Skeletal muscle satellite cell (primary cell): ENCODE measurements at regions not wholly inside any gene's neighbourhood (a gene's known extent, or its start where the extent isn't known, plus 50 kb on each side); places are given as distances from the start of the nearest gene placed in this dataset.
A peak's percentile ranks its signal among the peaks of the same experiment; 100 is the strongest.

Experiments
- H3K27me3 ChIP-seq: 2 replicates; pipeline ENCODE4 v1.7.0; 2013; ENCODE audit warnings: low read length; ENCODE audit not compliant: control insufficient read depth, insufficient read depth
- H3K36me3 ChIP-seq: 2 replicates; pipeline ENCODE4 v1.7.0; 2013; ENCODE audit warnings: mild to moderate bottlenecking, control low read depth, low read length; ENCODE audit not compliant: insufficient read depth
- H3K4me1 ChIP-seq: 2 replicates; pipeline ENCODE4 v1.7.0; 2013; ENCODE audit warnings: low read length; ENCODE audit not compliant: control insufficient read depth, insufficient read depth
- H3K4me2 ChIP-seq: 2 replicates; pipeline ENCODE4 v1.7.0; 2013; ENCODE audit warnings: mild to moderate bottlenecking, low read length
- H3K4me3 ChIP-seq: 2 replicates; pipeline ENCODE4 v1.7.0; 2013; ENCODE audit warnings: low read length
- H3K9ac ChIP-seq: 2 replicates; pipeline ENCODE4 v1.7.0; 2013; ENCODE audit warnings: mild to moderate bottlenecking, low read depth, low read length, moderate library complexity
- H3K9me3 ChIP-seq: replicated peaks from 2 replicates; pipeline ENCODE4 v1.7.0; 2013; ENCODE audit warnings: mild to moderate bottlenecking, control low read depth, low read length

DNA sequence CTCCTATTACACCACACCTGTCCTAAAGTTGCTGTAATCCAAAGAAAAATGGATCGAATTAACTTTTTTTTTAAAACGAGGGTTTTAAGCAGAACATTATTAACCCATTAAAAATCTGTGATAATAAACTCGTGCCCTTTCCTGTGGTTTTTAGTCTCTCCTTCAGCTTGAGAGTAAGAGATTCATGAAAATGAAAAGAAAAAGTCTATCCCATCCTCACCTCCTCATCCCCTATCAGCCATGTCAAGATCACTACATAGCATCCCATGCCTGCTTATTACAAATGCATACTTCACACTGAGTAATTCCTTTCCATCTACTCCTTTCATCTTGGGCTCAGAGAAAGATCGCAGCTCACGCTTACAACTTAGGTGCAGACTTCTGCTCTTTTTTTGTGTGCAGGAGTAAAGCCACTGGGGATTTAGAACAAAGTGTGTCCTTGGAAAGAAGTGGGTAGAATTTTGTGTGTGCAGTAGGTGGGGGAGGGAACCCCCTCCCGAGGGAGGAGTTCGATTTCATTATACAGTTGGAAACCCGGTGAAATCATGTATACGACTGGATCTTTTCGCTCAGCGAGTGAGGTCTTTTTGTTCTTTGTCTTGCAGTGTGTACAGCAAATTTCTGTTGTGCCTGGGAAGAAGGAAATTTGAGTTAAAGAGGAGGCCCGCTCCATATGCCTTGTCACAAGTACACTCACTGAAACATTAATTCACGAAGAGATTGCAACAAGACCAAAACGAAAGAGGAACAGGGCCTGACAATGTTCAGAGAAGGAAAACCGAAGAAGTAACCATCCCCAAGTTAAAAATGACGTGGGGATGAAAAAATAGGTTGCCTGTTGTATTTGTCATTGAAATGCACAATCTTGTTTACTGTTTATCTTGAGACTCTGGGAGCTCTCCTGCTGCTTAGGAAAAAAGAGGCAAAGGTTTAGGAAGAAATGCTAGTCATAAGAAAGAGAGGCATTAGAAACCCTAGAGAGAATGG is 146.5 kb upstream of the ZNF217 start:
- no peak overlapping the region for H3K4me3 ChIP-seq

DNA sequence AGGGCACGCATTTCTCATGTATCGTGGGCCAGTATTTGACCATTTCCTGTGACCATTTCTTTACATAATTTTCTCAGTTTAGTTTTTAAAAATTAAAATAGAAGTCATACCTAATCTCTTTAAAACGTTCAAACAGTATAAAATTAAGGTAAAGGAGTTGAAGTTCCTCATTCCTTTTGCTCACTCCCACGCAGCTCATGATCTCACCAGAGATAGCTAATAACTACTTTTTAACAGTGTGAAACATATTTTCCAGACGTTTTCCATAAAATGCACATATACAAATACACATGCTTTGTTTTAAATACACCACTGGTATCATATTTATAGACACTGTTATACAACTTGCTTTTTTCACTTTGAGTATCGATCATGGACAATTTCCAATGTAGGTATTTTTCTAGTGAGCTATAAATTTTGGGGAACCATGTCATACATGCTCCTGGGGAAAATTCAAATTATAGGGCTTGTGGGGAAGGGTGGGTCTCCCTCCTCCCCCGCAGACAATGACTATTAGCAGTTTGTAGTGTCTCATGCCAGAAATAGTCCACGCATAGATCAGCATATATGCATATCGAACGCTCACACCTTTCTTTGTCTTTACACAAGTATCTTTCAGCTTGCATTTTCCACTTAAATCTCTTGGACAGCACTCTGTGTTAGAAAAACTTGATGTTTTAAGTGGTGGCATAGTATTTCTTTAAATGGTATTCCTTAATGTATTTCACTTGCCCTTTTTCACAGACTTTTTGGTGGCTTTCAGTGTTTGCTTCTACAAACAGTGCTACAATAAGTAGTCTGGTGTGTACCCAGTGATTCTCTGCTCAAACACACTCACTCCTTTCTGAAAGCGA is 145.5 kb upstream of the ZNF217 start:
- Histone ChIP-seq H3K36me3 (no peaks in the 10 kb centered on the region), H3K4me1 (peaks cover 48% of the 10 kb centered on the region), H3K4me2 (peak overlapping the region; percentile 72), H3K4me3 (peak overlapping the region; percentile 34), H3K27me3 (no peaks in the 10 kb centered on the region), H3K9me3 (no peaks in the 10 kb centered on the region), H3K9ac (peak overlapping the region; percentile 81)

More for the DNA sequence above, 146.5 kb upstream of the ZNF217 start:
- H3K36me3 ChIP-seq = no peaks in the 10 kb centered on the region
- peaks cover 45% of the 10 kb centered on the region for H3K4me1 ChIP-seq
- H3K9me3 ChIP-seq = no peaks in the 10 kb centered on the region
- H3K9ac ChIP-seq = peak overlapping the region; percentile 81
- no peaks in the 10 kb centered on the region for H3K27me3 ChIP-seq
- peak overlapping the region; percentile 23 for H3K4me2 ChIP-seq

- no peaks in the 10 kb centered on the region for H3K27me3 ChIP-seq
- no peaks in the 10 kb centered on the region for H3K36me3 ChIP-seq
- peak overlapping the region; percentile 72 for H3K4me2 ChIP-seq
- peak overlapping the region; percentile 34 for H3K4me3 ChIP-seq
- peak overlapping the region; percentile 81 for H3K9ac ChIP-seq
- no peaks in the 10 kb centered on the region for H3K9me3 ChIP-seq
- H3K4me1 ChIP-seq = peaks cover 48% of the 10 kb centered on the region
Observed at GRCh38 chr20:53738039-53738944, 144.7 kb upstream of the ZNF217 start.

GRCh38 chr20:53737396-53738038 is 143.9 kb upstream of the ZNF217 start:
- Histone ChIP-seq H3K27me3 (no peaks in the 10 kb centered on the region), H3K4me3 (no peak overlapping the region), H3K9me3 (no peaks in the 10 kb centered on the region), H3K36me3 (no peaks in the 10 kb centered on the region), H3K4me2 (peak overlapping the region; percentile 72), H3K4me1 (peaks cover 48% of the 10 kb centered on the region), H3K9ac (peak overlapping the region; percentile 81)

DNA sequence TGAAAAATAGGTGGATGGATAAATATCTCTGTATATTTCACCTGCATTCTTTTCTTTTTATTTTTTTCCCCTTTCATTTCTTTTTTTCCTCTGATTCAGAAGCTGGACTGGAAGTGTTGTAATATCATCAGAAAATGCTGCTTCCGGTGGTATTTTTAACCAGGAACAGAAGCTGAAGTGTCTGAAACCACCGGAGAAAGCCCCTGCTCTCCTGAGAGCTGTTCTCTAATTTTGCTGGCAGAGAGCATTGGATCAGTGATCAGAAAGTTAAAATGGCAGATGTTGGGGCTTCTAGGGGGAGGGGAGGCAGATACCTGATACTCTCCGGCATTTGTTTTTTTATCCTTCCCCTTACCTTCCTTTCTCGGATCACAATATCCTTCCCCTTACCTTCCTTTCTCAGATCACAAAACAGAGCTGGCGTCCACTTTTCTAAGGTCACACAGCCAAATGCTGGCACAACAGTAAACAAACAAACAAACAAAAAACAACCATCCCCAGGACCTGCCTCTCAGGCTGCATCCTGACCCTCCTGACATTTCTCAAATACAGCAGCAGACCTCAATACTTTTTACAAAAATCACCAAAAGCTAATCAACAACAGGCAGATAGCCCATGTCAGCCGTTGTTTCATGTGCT is 143.2 kb upstream of the ZNF217 start:
- peak overlapping the region; percentile 81 for H3K9ac ChIP-seq
- H3K9me3 ChIP-seq = no peaks in the 10 kb centered on the region
- H3K27me3 ChIP-seq = no peaks in the 10 kb centered on the region
- peaks cover 48% of the 10 kb centered on the region for H3K4me1 ChIP-seq
- H3K4me2 ChIP-seq = peak overlapping the region; percentile 72
- H3K36me3 ChIP-seq = no peaks in the 10 kb centered on the region
- no peak overlapping the region for H3K4me3 ChIP-seq

DNA sequence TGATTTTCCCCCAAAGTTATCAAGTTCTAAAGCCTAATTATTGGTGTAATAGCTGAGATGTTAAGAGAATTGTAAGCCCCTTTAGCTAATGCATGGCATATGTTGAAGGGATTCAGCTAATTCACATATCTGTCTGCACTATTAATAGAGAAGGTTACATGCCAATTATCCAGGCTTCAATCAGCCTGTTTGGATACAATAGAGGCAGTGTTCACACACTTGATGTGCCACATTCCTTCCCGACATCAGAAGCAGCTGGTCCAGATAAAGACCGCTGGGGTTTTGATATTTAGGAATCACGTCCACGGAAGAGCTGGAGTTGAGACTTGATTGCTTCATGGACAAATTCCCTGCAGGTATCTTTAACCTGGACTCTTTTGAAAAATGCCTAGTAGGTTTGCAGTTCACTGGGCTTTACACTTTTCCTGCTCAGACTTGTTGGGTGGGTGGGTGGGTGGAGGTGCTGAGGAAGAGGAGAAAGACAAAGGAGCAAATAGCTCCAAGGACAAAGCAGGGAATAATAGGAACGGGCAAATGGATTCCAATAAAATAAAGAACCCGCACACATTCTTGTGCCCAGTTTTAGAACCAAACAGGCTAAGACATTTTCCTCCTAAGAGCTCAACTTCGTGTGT is 142.6 kb upstream of the ZNF217 start:
- Histone ChIP-seq H3K36me3 (no peaks in the 10 kb centered on the region), H3K4me1 (peaks cover 48% of the 10 kb centered on the region), H3K4me3 (peak overlapping the region; percentile 7), H3K9me3 (no peaks in the 10 kb centered on the region), H3K27me3 (no peaks in the 10 kb centered on the region), H3K9ac (peak overlapping the region; percentile 81), H3K4me2 (peak overlapping the region; percentile 72)

GRCh38 chr20:53735536-53736050 is 142.0 kb upstream of the ZNF217 start:
- Histone ChIP-seq H3K4me2 (peak overlapping the region; percentile 42), H3K36me3 (no peaks in the 10 kb centered on the region), H3K27me3 (no peaks in the 10 kb centered on the region), H3K4me1 (peaks cover 48% of the 10 kb centered on the region), H3K4me3 (no peak overlapping the region), H3K9me3 (no peaks in the 10 kb centered on the region), H3K9ac (peak overlapping the region; percentile 72)

DNA sequence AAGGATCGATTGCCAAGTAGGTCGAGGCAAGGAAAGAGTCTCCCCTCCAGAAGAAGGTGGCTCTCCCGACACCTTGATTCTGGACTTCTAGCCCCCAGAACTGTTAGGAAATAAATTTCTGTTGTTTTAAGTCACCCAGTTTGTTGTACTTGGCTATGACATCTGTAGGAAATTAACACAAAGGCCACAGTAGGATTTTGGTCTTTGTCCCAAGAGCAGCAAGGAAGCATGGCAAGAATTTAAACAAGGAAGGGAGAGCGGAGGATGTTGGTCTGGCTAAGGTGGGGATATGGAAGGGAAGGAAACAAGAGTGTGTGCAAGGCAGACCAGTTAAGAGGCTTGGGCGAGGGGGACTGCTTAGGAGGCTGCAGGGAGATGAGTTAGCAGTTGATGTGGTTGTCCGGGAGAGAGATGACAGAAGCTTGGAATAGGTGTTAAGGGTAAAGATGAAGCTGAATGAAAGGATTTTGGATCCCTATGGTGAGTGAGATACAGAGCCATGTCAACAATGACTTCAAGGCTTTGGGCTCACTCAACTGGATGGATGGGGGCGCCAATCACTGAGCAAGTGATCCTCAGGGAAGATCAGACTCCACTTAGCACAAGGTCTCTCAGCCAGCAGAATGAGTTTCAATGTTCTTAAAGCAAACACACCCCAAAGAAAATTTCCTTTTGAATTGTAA is 140.5 kb upstream of the ZNF217 start:
- Histone ChIP-seq H3K36me3 (no peaks in the 10 kb centered on the region), H3K4me3 (no peak overlapping the region), H3K4me2 (no peak overlapping the region), H3K9ac (no peak overlapping the region), H3K27me3 (no peaks in the 10 kb centered on the region), H3K9me3 (no peaks in the 10 kb centered on the region), H3K4me1 (peaks cover 43% of the 10 kb centered on the region)

GRCh38 chr20:53731595-53731994 is 138.0 kb upstream of the ZNF217 start:
- H3K36me3 ChIP-seq = no peaks in the 10 kb centered on the region
- peaks cover 17% of the 10 kb centered on the region for H3K4me1 ChIP-seq
- H3K27me3 ChIP-seq = no peaks in the 10 kb centered on the region
- no peak overlapping the region for H3K4me3 ChIP-seq
- no peak overlapping the region for H3K9ac ChIP-seq
- no peak overlapping the region for H3K4me2 ChIP-seq
- H3K9me3 ChIP-seq = no peaks in the 10 kb centered on the region
